GM18511 (cell line): ENCODE measurements at regions not wholly inside any gene's neighbourhood (a gene's known extent, or its start where the extent isn't known, plus 50 kb on each side); places are given as distances from the start of the nearest gene placed in this dataset.
"Not testable (repeated sequence)": the region's sequence is repeated elsewhere in the genome, so short reads cannot be mapped to it uniquely, and the experiment has no call there.

ENCODE experiments used
- ATAC-seq: cut with Tn5 transposase; IDR thresholded peaks from one replicate; pipeline ENCODE4 v1.9.1; 2021; ENCODE audit warnings: mild to moderate bottlenecking, moderate library complexity; ENCODE audit not compliant: unreplicated experiment

DNA sequence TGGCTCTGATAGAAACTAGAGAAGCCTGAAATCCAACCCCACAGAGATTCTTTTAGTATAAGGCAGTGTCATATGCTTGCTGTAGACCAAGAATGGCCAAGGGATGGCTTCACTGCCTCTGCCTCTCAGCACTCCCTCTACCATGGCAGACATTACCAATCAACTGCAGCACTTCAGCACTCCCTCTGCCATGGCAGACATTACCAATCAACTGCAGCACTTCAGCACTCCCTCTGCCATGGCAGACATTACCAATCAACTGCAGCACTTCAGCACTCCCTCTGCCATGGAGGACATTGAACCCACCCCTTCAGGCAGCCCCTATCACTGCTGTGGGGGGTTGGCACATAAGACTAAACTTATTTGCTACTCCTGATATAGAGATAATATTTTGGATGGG, 287.8 kb downstream of the AACS start:
- not testable (repeated sequence) for ATAC-seq

GRCh38 chr12:125353871-125354270, 288.6 kb downstream of the AACS start:
- no peak for ATAC-seq

GRCh38 chr12:125355614-125356013, 290.4 kb downstream of the AACS start:
- no peak for ATAC-seq

DNA sequence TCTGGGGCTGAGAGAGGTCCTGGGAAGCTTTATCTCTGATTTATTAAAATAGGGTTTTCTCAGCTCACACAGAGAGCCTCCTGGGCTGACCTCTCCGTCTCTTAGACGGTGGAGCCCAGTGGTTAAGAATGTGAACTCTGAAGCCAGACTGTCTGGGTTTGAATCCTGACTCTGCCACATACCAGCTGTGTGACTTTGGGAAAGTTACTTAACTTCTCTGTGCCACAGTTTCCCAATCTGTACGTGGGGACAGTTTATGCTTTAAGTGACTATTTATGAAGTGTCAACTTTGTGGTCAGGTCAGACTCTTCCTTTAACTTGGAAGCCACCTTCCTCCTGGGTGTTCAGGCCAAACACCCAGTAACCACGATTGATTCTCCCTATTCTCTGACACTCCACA, 290.9 kb downstream of the AACS start:
- ATAC-seq: no peak

GRCh38 chr12:125357561-125357960, 292.3 kb downstream of the AACS start:
- no peak for ATAC-seq

- ATAC-seq: no peak
Measured at GRCh38 chr12:125360540-125360939, 295.3 kb downstream of the AACS start.

DNA sequence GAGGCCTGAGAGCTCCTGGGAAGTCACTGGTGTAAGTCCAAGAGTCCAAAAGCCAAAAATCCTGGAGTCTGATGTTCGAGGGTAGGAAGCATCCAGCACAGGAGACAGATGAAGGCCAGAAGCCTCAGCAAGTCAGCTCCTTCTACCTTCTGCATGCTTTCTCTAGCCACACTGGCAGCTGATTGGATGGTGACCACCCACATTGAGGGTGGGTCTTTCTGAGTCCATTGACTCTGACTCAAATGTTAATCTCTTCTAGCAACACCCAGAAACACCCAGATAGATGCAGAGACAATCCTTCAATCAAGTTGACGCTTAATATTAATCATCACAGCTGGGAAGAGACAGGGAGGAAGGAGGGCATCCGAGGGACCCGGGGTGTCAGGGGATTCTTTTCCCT, 305.8 kb downstream of the AACS start:
- ATAC-seq: no peak

DNA sequence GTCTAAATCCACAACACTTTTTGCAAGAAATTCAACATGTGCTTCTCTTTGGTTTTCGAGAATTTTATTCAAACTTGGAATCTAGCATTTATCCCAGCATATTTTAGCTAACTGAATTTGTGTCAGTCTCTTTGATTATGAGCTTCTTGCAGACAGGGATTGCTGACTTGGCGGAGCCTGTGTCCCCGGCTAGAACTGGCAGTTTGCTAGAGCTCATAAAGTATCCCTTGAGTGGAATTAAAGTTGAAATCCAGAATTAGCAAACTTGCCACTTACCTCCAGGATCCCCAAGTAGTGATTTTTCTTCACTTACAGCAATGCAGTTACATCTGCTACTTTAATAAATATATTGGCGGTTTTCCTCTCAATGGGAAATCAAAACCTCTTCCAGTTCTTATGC, 306.9 kb downstream of the AACS start:
- no peak for ATAC-seq

DNA sequence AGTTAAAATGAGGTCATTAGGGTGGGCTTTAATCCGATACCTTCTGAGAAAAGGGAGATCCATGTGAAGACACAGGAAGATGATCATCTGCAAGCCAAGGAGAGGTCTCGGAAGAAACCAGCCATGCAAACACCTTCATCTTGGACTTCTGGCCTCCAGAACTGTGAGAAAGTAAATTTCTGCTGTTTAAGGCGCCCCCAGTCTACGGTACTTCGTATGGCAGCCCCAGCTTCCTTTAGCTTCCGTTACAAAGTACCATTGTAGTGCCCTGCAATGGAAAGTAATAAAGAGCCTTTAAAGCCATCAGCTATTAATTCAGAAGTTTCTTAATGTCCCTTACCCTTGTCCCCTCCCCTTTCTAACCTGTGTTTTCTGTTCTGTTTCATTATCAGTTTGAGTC, 308.1 kb downstream of the AACS start:
- ATAC-seq: no peak

GRCh38 chr12:125376422-125376821, 311.2 kb downstream of the AACS start:
- no peak for ATAC-seq

DNA sequence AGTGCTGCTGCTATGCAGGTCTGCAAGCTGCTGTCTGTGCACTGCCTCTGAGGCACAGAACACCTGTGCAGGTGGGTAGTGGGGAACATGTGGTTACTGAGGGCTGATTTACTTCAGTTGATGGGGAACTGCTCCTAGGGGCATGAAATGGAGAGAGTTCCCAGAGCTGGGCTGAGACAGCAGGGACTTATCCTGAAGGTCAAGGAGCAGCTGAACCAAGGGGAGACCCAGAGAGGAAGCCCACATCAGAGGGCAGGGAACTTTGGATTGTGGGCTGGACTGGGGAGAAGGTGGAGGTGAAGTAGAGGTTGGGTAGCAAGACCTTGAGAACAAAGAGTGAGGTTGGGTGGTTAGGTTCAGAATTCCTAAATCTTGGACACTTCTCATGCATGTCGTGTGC, 311.9 kb downstream of the AACS start:
- no peak for ATAC-seq

DNA sequence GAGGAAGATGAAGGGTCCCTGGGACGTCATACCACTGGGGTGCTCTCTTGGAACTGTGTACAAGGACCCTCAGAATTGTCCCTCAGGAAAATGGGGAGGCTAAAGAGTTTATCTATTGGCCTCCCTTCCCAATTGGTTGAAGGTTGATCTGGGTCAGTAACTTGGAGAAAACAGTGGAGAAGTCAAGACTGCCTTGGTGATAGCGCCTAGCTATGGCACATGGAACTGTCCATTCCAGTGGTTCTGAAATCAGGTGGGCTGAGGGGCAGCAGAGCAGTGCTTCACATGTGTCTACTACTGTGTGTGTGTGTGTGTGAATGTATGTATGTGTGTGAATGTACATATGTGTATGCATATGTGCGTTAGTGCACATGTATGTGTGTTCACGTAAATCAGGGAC, 316.1 kb downstream of the AACS start:
- no peak for ATAC-seq

DNA sequence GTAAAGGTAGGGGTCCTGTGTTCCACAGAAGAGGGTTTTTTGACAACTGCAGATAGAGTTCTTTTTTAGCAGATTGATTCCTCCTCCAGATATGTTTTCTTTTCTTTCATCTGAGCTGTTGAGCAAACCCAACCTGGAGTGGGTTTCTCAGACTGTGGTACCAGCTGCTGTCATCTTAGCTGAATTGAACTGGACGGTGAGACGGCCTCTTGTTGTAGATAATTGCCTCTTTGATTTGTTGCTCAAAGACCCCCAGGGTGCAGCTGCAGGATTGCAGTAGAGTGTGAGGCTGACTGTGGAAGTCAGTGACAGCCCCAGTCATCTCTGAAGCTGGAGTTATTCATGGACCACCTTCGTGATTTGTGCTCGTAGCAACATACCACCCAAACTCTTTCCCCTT, 317.7 kb downstream of the AACS start:
- no peak for ATAC-seq

- ATAC-seq: no peak
Measured at GRCh38 chr12:125386652-125387051, 321.4 kb downstream of the AACS start.

DNA sequence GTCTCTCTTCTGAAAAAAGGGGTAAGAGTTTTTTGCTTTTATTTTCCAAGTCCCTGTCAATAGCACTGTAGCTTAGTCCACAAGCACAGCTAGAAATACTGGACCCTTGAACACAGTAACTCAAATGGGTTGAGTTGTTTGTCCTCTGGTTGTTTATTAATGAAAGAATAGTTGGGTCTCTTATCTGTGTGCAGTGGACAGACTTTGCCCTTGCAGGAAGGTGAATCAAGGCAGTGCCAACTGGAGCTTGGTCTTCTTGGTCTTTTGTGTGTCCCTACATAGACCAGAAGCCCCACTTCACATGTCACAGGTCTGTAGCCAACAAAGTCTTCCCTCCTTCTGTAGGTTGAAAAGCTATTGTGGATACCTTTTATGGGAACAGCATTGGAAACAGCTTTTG, 322.0 kb downstream of the AACS start:
- no peak for ATAC-seq

GRCh38 chr12:125389061-125389697, 323.9 kb downstream of the AACS start:
- ATAC-seq: no peak

DNA sequence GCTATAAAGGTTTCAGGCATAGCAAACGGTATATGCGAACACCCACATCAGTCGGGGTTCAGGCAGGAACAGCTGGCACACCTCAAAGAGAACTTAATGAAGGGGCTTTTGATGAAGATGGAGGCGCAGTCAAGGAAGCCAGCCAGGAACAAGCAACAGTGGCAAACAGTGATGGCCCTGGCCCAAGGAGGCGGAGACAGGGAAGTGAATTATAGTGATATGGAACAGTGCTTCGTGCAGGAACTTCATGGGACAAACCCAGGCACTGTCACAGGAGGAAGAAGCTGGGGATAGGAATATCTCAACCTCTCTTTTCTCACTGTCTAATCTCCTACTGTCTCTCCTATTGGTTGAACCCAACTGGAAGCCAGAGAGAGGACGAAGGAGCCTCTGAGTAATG, 328.3 kb downstream of the AACS start:
- no peak for ATAC-seq

DNA sequence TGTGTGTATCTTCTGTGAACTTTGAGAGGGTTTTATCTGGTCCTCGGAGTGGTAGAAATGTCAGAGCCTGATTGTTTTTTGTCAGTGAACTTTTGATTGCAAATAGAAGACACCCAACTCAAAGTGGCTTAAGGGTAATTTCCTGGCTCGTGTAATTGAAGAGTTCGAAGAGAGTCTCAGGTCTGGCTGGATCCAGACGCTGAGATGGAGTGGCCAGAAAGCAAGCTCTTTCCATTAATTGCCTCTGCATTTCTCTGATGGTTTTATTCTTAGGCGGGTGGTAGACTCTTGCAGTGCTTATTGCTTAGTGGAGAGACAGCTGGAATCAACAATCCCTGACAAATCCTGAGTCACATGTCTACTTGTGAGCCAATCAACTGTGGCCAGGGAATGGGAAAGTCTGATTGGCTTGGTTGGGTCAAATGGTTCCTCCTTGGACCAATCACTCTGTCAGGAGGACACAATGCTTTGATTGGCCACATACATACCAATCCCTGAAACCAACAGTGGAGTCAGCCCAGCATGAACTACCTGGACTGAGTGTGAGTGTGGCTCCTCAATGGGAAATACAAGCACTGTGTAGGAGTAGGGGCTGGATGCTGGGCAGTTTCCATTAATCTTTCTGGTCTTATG, 330.5 kb downstream of the AACS start:
- no peak for ATAC-seq

GRCh38 chr12:125399489-125399888, 334.3 kb downstream of the AACS start:
- peak; percentile 66 for ATAC-seq

GRCh38 chr12:125402874-125403789, 337.9 kb downstream of the AACS start:
- no peak for ATAC-seq

DNA sequence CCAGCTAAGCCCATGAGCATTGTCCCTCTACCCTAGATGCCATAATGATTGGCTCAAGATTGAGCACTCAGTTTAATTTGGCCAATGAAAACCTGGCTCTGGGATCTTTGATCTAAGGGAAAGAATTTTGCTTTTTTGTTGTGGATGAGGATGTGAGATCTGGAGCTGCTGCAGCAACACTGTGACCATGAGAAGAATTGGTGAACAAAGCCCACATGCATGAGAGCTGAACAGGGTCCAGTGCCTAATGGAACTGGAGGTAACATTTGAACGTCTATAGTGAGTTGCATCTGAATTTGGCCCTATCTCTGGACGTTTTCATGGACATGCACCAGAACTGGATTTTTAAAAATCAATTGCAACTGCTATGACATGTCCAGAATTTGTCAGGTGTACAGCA, 338.6 kb downstream of the AACS start:
- no peak for ATAC-seq

GRCh38 chr12:125406131-125406530, 340.9 kb downstream of the AACS start:
- peak; percentile 96 for ATAC-seq
